RPMI8226 (cell line): ENCODE measurements at regions not wholly inside any gene's neighbourhood (a gene's known extent, or its start where the extent isn't known, plus 50 kb on each side); places are given as distances from the start of the nearest gene placed in this dataset.

Experiments used
- DNase-seq: peaks from one replicate; pipeline ENCODE4 v3.0.0-alpha.2; 2015

DNA sequence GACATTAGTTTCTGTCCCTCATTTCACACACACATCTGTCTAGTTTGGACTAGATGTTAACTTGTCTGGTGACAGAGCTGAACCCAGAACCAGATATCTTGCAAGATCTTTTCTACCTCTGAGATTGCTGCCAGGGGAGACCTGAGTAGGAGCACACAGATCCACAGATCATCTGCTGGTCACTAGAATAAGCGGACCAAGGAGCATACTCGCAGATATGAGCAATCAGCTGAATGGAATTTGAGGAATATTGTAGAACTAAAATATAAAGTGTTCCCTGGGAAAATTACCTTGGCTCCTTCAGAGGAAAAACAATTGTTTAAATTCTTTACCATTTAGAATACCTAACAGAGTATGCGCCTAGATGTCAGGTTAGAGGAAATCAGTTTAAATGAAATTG is 90.7 kb downstream of the TNFSF18 start:
- DNase-seq, result no peak

DNA sequence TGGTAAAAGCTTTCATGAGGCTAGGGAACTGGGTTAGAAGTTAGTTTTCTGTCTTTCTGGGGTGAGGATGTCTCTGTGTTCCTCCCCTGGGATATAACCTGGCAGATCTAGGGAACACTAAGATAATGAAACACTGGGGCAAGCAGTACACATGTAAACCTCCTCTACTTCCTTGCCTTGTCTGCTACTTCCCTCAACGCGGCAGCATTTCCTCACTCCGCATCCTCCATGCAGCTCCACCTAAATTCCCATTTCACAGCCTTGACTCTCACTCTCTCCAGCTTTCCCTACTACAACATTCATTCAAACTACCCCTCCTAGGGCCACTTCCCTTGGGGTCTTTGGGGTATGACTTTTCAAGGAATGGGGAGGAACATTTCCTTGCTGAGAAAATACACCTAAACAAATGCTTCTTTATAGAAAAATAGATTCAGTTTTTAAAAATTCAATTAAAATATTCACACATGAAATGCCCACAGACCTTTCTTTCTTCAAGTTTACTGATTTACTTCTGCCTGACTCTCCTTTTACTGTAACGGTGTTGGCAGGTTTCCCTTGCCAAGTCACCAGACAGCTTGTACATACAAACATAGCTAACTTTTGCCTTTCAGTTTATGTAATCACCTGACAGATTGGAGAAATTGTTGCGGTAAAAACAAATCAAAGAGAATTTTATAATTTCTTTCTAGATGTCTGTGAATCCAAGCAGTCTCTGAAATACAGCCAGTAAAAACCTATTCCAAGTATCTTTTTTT is 90.1 kb downstream of the TNFSF18 start:
- DNase-seq, result no peak

DNA sequence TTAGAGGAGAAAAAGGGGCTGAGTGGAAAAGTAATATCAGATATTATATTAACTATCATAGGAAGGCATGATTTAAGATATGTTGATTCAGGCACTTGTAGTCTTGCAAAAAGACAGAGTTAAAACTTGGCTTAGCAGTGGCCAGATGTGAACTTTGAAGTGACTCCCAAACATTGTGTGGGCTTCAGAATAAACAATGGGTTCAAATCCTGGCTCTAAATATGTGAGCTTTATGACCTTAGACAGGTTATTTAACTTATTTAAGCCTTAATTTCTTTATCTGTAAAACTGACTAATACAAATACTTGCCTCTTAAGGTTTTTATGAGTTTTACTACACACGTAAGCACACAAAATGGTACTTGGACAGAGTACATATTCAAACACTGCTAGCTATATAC is 85.9 kb downstream of the TNFSF18 start:
- DNase-seq, result no peak

DNA sequence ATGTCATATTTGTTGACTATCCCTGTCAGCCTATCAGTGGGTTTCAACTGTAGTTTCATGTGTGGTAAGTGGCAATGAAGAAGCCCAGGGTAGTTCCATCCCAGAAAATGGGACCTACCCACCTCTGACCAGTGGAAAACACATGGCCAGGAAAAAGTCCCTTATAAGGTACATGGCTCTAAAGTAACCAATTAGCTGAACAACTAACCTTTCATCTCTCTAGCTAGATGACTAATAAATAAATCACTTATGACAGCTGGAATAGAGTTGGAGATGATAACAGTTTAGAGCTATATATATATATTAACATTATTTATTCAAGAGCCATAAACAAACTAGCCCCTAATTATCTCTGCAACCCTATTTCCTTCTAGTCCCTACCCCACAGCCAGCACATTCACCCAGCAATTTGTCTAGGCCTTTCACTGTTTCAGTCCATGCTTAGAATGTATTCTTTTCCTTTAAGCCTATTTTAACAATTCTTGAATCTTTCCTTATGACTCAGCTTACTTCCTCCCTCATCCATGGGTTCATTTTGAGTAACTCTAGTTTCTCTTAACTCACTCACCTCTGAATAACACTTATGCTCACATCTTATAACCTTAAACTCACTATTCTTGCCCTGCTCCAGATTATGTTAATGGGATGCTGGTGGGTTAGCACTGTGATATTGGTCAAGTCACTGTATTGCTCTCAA is 83.7 kb downstream of the TNFSF18 start:
- DNase-seq, result no peak

DNA sequence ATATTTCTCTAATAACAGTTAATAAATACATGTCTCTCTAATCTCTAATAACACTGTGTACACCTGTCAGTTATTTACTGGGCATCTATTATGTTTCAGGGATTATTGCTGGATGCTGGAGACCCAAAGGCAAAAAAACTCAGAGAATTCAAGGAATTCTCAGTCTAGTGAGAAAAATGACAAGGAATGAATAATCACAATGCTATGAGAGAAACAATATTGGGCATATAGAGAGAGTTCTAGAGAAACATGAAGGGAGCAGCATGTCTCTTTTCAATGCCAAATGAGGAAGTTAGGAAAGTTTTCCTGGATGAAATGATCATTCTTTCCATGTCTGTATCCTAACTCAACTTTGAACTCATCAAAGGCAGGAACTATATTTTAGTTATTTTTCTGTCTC is 82.8 kb downstream of the TNFSF18 start:
- no peak for DNase-seq

DNA sequence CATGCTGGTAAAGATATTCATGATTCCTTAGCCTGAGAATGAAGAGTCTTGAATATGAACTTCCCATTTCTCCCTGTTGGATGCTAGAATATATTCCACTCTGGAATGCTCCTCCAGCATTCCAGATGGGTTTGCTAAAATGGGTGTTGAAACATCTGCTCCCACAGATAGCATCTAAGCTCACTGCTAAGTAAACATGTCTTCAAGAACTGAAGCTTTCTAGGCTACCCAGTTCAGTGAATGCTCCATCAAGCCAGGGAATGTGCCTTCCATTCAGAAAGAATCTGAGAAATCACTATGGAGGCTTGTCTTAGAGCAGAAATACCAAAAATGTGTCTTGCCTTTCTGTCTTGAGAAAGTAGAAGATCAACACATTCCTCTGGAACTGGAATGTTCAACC is 81.1 kb downstream of the TNFSF18 start:
- DNase-seq, result no peak

DNA sequence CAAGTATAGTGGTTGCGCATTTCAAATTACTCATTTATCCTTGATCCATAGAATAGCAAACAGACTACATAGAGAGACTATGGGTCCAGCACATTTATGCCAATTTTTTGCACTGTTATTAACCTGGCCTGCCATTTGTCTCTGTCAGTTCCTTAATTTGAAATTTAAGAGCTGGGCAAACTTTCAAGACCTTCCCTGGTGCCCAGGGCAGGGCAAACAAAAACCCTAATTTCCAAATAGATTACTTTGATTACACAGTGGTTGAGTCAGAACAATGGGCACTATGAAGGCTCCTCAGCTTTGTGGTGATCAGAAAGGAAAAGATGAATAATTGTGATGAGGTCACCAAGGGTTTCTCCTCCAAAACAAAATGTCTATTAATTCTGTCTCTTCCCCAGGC is 80.6 kb downstream of the TNFSF18 start:
- no peak for DNase-seq

DNA sequence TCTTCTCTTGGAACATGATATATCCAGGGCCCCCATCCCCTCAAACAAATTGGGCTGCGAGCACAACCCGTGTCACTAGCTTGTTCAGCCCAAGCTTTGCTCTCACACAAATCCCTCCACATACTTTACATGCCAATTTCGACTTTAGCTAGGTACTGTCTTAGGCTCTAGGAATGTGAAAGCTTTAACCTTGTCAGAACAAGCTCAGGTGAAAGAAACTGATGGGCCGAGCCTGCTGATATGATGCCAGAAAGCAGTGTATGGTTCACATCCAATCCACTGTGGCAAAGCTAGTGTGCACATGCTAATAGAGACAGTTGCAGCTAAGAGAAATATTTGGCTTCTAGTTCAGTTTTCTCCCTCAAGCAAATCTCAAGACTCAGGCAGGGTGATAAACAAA is 79.5 kb downstream of the TNFSF18 start:
- no peak for DNase-seq

DNA sequence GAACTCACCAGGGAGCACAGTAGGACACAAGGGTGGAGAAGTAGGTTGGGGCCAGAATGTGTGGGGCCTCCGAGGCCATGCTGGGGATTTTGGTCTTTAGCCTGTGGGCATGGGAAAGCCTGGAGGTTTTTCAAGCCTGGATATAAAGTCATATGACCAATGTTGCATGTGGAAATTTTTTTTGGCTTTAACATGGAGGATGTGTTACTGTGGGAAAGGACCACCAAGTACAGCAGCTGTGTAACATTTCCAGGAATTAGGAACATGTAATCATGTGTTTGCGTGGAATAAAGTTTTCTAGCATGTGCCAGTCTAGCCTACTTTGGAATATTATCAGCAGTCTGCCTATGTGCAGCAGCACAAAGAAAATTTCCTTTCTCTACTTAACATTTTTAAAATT is 78.5 kb downstream of the TNFSF18 start:
- no peak for DNase-seq

DNA sequence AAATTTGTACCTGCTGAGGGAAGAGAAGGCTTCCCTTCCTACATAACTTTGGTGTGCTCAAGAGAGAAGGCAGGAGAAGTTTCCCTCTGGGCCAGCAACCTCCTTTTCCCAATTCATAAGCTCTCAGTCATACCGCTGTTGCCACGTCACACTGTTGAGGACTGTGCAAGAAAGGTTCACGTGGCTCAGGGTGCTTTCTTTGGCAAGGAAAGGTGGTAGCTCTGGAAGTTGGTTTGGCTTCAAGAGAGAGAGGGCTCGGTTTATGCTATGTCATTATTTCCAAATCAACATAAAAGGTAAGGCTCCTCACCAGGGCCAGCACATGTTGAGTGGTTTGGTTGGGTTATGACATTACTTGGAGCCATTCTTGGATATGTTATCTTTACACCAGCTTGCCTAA is 77.3 kb downstream of the TNFSF18 start:
- DNase-seq, result no peak

DNA sequence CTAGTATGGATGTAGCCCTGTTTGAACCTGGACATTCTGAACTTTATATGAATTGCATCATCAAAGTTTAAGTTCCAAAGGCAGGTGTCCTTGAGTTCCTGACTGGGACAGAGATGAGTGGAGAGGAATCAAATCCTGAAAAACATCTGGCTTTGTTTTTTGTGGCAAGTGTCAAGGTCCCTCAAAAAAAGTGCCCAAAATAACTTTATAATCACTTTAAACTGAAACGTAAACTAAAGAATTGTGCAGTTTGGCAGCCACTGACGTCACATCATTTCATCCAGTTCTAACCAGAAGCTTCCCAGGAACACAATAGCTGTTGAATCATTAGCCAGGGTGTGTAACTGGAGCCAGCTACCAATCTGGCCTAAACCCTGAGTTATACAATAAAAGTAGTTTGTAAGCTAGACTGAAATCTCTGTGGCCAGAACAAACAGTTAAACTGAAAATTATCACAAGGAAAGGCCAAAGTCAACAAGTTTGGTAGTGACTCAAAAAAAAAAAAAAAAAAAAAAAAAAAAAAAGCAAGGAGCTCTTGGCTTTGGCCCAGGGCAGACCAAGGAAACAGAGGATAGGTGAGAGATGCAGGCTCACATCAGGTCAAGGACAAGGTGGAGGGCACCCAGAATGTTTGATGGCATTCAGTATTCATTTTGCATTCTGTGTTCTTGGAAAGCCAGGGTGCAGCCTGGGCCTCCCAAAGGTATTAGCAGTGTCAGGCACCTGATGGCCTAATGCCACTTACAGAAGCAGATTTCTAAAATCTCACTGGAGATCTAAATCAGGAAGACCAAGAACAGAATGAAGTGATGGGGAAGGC is 74.3 kb downstream of the TNFSF18 start:
- DNase-seq, result no peak

DNA sequence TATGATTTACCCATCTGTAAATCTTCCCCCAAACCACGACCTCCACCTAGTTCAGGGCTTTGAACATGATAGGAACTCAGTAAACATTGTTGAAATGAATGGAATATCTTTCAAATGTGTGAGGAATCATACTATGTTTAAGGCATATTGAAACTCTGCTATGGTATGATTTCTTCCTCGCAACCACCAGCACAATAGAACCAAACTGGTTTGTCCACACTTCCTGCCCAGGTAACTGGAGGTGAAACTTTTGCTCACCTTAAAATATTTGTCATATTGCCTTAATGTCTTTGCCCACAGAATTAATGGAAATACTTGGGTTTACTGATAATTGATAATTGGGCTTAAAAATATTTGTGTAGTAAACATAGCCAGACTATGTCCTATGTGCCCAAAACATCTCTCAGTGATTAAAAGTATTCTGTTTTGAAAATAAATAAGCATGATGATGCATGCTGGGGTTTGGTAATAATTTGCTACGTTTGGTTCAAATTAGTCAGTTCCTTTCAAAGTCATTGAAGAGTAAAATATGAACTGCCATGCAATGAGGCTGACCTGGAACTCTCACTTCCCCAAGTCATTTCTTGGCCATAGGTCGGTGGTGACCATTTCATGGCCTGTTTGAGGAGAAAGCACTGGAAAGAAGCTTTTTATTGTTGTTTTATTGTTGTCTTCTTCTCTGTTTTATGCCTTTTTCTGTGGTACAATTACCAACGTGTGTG is 73.3 kb downstream of the TNFSF18 start:
- DNase-seq, result no peak

DNA sequence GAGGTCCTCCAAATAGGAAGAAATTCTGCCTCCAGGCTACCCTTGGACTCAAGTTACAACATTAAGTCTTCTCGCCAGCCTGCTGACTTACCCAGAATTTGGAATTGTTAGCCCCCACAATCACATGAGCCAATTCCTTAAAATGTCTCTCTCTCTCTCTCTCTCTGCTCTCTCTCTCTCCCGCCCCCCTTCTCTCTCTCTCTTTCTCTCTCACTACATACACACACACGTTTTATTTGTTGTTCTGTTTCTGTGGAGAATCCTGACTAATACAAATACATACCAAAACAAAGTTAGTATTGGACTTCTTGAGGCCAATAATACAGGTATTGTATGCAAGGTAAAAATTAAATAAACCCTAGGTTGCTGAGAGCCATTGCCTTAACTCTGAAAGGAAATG is 72.1 kb downstream of the TNFSF18 start:
- DNase-seq, result no peak

DNA sequence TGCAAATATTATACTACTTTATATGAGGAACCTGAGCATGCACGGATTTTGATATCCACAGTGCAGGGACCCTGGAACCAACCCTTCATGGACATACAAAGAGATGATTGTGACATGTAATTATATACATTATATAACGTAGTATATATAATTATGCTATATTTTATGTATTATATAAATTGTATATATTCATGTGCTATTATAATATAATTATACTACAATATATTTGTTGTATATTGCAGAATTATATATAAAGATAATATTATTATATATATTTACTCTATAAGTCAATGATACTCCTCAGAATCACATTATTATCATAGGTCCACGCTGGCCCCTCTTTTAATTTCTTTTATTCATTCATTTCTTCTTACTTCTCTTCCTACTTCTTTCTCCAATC is 70.9 kb downstream of the TNFSF18 start:
- DNase-seq, result no peak

DNA sequence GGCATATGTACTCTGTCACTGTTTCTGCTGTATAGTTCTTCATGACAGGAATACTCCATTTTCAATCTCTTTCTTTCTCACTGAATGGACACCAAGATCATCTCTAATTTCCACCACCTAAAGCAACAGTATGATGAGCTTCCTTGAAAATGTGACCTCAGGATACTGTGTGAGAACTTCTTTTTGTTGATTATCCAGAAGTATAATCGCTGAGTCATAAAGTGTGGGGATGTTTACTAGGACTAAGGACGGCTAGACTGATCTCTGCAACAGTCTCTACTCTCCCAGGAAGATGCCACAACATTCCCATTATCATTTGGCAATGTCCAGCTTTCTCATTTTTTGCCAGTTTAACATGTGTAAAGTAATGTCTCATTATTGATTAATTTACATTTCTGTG is 70.3 kb downstream of the TNFSF18 start:
- DNase-seq, result no peak

DNA sequence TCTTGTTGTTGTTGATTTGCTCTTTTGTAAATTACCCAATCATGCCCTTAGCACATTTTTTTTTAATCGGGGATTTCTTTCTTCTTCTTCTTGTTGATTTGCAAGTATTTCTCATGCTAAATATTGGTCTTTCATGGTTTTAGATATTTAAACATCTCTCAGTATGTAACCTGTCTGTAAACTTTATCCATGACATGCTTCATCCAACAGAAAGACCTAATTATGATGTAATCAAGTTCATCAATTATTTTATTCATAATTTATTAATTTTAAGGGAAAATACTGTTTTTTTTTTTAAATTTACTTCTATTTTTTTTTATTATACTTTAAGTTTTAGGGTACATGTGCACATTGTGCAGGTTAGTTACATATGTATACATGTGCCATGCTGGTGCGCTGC is 69.8 kb downstream of the TNFSF18 start:
- DNase-seq, result no peak
